GM23338 (cell line): ENCODE measurements at regions not wholly inside any gene's neighbourhood (a gene's known extent, or its start where the extent isn't known, plus 50 kb on each side); places are given as distances from the start of the nearest gene placed in this dataset.

Experiments
- CREB1 ChIP-seq: fragments of 250-450 bp; sonication (Bioruptor Pico); IDR thresholded peaks from 2 replicates; pipeline ENCODE4 v1.5.0; 2020; ENCODE audit warnings: low read depth, mild to moderate bottlenecking, moderate library complexity
- CTCF ChIP-seq, 2 experiments: fragments of 200-600 bp in 1 of 2; sonication (generic) in 1 of 2; conservative IDR thresholded peaks; 2 replicates each; pipeline versions ENCODE4 v1.5.1 to v1.6.1; 2016 to 2017; ENCODE audit warnings: antibody characterized with exemption in 2 of 2, low read depth in 2 of 2, mild to moderate bottlenecking in 2 of 2, moderate library complexity in 1 of 2
- ETS1 ChIP-seq: IDR thresholded peaks from 2 replicates; pipeline ENCODE4 v1.6.1; 2016; ENCODE audit warnings: antibody characterized with exemption
- EZH2 ChIP-seq: fragments of 200-600 bp; sonication (generic); IDR thresholded peaks from one replicate; pipeline ENCODE4 v1.8.0; 2017; ENCODE audit warnings: antibody characterized with exemption, mild to moderate bottlenecking, low read depth; ENCODE audit not compliant: unreplicated experiment
- EZH2phosphoT487 ChIP-seq: fragments of 200-600 bp; sonication (generic); IDR thresholded peaks from one replicate; pipeline ENCODE4 v1.8.1; 2018; ENCODE audit warnings: antibody characterized with exemption; ENCODE audit not compliant: unreplicated experiment
- JUNB ChIP-seq: IDR thresholded peaks from one replicate; pipeline ENCODE4 v1.6.1; 2016; ENCODE audit warnings: antibody characterized with exemption; ENCODE audit not compliant: unreplicated experiment
- NANOG ChIP-seq: IDR thresholded peaks from 2 replicates; pipeline ENCODE4 v1.6.1; 2016; ENCODE audit warnings: antibody characterized with exemption, borderline replicate concordance
- POLR2AphosphoS5 ChIP-seq: IDR thresholded peaks from 2 replicates; pipeline ENCODE4 v1.6.1; 2016; ENCODE audit warnings: antibody characterized with exemption, low read depth
- REST ChIP-seq: IDR thresholded peaks from one replicate; pipeline ENCODE4 v1.6.1; 2018; ENCODE audit warnings: antibody characterized with exemption; ENCODE audit not compliant: unreplicated experiment
- ZNF114 ChIP-seq: fragments of 250-450 bp; sonication (Bioruptor Pico); IDR thresholded peaks from 2 replicates; pipeline ENCODE4 v1.5.0; 2020; ENCODE audit warnings: mild to moderate bottlenecking, moderate library complexity
- ZNF331 ChIP-seq: fragments of 250-450 bp; sonication (Bioruptor Pico); IDR thresholded peaks from 2 replicates; pipeline ENCODE4 v1.5.0; 2020; ENCODE audit warnings: low read depth, mild to moderate bottlenecking, moderate library complexity
- ZNF462 ChIP-seq: fragments of 250-450 bp; sonication (Bioruptor Pico); IDR thresholded peaks from 2 replicates; pipeline ENCODE4 v1.5.0; 2020; ENCODE audit warnings: mild to moderate bottlenecking, moderate library complexity

- TF ChIP-seq CTCF (conservative IDR thresholded peaks at IDR 0.05; ENCODE audit: low read depth in 2 of 2) = no peak
- TF ChIP-seq EZH2phosphoT487 = no peak
- TF ChIP-seq POLR2AphosphoS5 = no peak
- no peak for TF ChIP-seq REST
- no peak for TF ChIP-seq ZNF114
- no peak for TF ChIP-seq EZH2
- no peak for TF ChIP-seq CREB1 (CRISPR knock-in tag)
- no peak for TF ChIP-seq JUNB
- no peak for TF ChIP-seq ETS1
- no peak for TF ChIP-seq NANOG
- TF ChIP-seq ZNF462 = no peak
- TF ChIP-seq ZNF331 = no peak
These were observed 1006.7 kb downstream of the ROBO2 start for GRCh38 chr3:78046566-78046965.
